KMS-11 (cell line): ENCODE measurements at regions not wholly inside any gene's neighbourhood (a gene's known extent, or its start where the extent isn't known, plus 50 kb on each side); places are given as distances from the start of the nearest gene placed in this dataset.

Source experiments
- H2AFZ ChIP-seq: fragments of 200-600 bp; sonication (generic); 2 replicates; pipeline ENCODE4 v1.6.1; 2016; ENCODE audit warnings: antibody characterized with exemption, mixed run types, low read depth
- H3K27ac ChIP-seq: fragments of 200-600 bp; sonication (generic); 2 replicates; pipeline ENCODE4 v1.6.1; 2016; ENCODE audit warnings: mild to moderate bottlenecking, mixed run types
- H3K27me3 ChIP-seq: fragments of 200-600 bp; sonication (generic); 2 replicates; pipeline ENCODE4 v1.6.1; 2017; ENCODE audit warnings: mild to moderate bottlenecking, low read depth, mixed run types, moderate library complexity; ENCODE audit not compliant: insufficient read depth
- H3K36me3 ChIP-seq: fragments of 200-600 bp; sonication (generic); 2 replicates; pipeline ENCODE4 v1.6.1; 2017; ENCODE audit warnings: mild to moderate bottlenecking, mixed run types; ENCODE audit not compliant: insufficient read depth
- H3K4me1 ChIP-seq: fragments of 200-600 bp; sonication (generic); 2 replicates; pipeline ENCODE4 v1.6.1; 2016; ENCODE audit warnings: mild to moderate bottlenecking, low read depth, mixed run types; ENCODE audit not compliant: poor library complexity, severe bottlenecking
- H3K4me2 ChIP-seq: fragments of 200-600 bp; sonication (generic); 2 replicates; pipeline ENCODE4 v1.7.0; 2016; ENCODE audit warnings: mild to moderate bottlenecking, mixed run types
- H3K4me3 ChIP-seq: fragments of 200-600 bp; sonication (generic); IDR thresholded peaks from 2 replicates; pipeline ENCODE4 v1.6.1; 2017; ENCODE audit warnings: low read depth, low read length, mixed read lengths; ENCODE audit not compliant: insufficient read depth
- H3K79me2 ChIP-seq: fragments of 200-600 bp; sonication (generic); 2 replicates; pipeline ENCODE4 v1.6.1; 2016; ENCODE audit warnings: low read depth, mixed run types; ENCODE audit not compliant: insufficient read depth
- H3K9ac ChIP-seq: fragments of 200-600 bp; sonication (generic); 2 replicates; pipeline ENCODE4 v1.6.1; 2016; ENCODE audit warnings: mild to moderate bottlenecking, mixed run types
- H4K20me1 ChIP-seq: fragments of 200-600 bp; sonication (generic); 2 replicates; pipeline ENCODE4 v1.6.1; 2016; ENCODE audit warnings: mild to moderate bottlenecking, mixed run types; ENCODE audit not compliant: insufficient read depth
- TF ChIP-seq, protein P1 (sequence below): fragments of 200-600 bp; sonication (generic); conservative IDR thresholded peaks from 2 replicates; pipeline ENCODE4 v1.6.1; 2017; ENCODE audit warnings: low read depth, mild to moderate bottlenecking, antibody characterized with exemption, low read length, moderate library complexity, mixed read lengths

GRCh38 chr1:239493811-239494414 lies 107.5 kb downstream of the CHRM3 start:
- no peak overlapping the region for H3K4me3 ChIP-seq
- no peaks in the 10 kb centered on the region for H3K4me1 ChIP-seq
- no peaks in the 10 kb centered on the region for H3K36me3 ChIP-seq
- H3K79me2 ChIP-seq = no peaks in the 10 kb centered on the region
- no peak overlapping the region for H3K9ac ChIP-seq
- TF ChIP-seq, protein P1, sequence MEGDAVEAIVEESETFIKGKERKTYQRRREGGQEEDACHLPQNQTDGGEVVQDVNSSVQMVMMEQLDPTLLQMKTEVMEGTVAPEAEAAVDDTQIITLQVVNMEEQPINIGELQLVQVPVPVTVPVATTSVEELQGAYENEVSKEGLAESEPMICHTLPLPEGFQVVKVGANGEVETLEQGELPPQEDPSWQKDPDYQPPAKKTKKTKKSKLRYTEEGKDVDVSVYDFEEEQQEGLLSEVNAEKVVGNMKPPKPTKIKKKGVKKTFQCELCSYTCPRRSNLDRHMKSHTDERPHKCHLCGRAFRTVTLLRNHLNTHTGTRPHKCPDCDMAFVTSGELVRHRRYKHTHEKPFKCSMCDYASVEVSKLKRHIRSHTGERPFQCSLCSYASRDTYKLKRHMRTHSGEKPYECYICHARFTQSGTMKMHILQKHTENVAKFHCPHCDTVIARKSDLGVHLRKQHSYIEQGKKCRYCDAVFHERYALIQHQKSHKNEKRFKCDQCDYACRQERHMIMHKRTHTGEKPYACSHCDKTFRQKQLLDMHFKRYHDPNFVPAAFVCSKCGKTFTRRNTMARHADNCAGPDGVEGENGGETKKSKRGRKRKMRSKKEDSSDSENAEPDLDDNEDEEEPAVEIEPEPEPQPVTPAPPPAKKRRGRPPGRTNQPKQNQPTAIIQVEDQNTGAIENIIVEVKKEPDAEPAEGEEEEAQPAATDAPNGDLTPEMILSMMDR = no peak
- H4K20me1 ChIP-seq = no peaks in the 10 kb centered on the region
- H3K4me2 ChIP-seq = no peak overlapping the region
- no peak overlapping the region for H3K27ac ChIP-seq
- no peak overlapping the region for H2AFZ ChIP-seq
- H3K27me3 ChIP-seq = no peaks in the 10 kb centered on the region

- Histone ChIP-seq H4K20me1 (no peaks in the 10 kb centered on the region), H3K9ac (no peak overlapping the region), H3K4me3 (no peak overlapping the region), H3K4me2 (no peak overlapping the region), H3K36me3 (no peaks in the 10 kb centered on the region), H3K27ac (no peak overlapping the region), H3K4me1 (no peaks in the 10 kb centered on the region), H3K27me3 (no peaks in the 10 kb centered on the region), H3K79me2 (no peaks in the 10 kb centered on the region), H2AFZ (no peak overlapping the region)
- TF ChIP-seq, protein P1 = no peak
These were observed 118.7 kb downstream of the CHRM3 start for GRCh38 chr1:239505094-239505493.

- Histone ChIP-seq H4K20me1 (no peaks in the 10 kb centered on the region), H3K27ac (no peak overlapping the region), H2AFZ (no peak overlapping the region), H3K4me3 (no peak overlapping the region), H3K27me3 (no peaks in the 10 kb centered on the region), H3K4me1 (no peaks in the 10 kb centered on the region), H3K9ac (no peak overlapping the region), H3K79me2 (no peaks in the 10 kb centered on the region), H3K4me2 (no peak overlapping the region), H3K36me3 (no peaks in the 10 kb centered on the region)
- TF ChIP-seq, protein P1 = no peak
These were observed 121.5 kb downstream of the CHRM3 start for GRCh38 chr1:239507826-239508225.

- Histone ChIP-seq H3K4me1 (no peaks in the 10 kb centered on the region), H3K27me3 (no peaks in the 10 kb centered on the region), H3K79me2 (no peaks in the 10 kb centered on the region), H3K36me3 (no peaks in the 10 kb centered on the region), H3K4me2 (no peak overlapping the region), H3K9ac (no peak overlapping the region), H2AFZ (no peak overlapping the region), H3K27ac (no peak overlapping the region), H4K20me1 (no peaks in the 10 kb centered on the region), H3K4me3 (no peak overlapping the region)
- TF ChIP-seq, protein P1 = no peak
These were observed 125.5 kb downstream of the CHRM3 start for GRCh38 chr1:239511875-239512274.
